A673 (cell line): ENCODE measurements at regions not wholly inside any gene's neighbourhood (a gene's known extent, or its start where the extent isn't known, plus 50 kb on each side); places are given as distances from the start of the nearest gene placed in this dataset.
"Not testable (repeated sequence)": the region's sequence is repeated elsewhere in the genome, so short reads cannot be mapped to it uniquely, and the experiment has no call there.

Experiments
- BruUV-seq: library from RNA; stranded (reverse); fragments of 400-500 nt; replicated peaks from 2 replicates; lab custom pipeline; 2021; lab: Mats Ljungman, UMichigan
- CTCF ChIA-PET: fragments of 300-600 bp; sonication (Branson Sonifier 250); formaldehyde crosslinking; loops from one replicate; lab custom pipeline; 2022; ENCODE audit warnings: antibody characterized with exemption; lab: Charles Lee
- POLR2A ChIA-PET: fragments of 300-600 bp; sonication (Branson Sonifier 250); formaldehyde crosslinking; loops from one replicate; lab custom pipeline; 2022; ENCODE audit warnings: antibody characterized with exemption; ENCODE audit not compliant: low non-redundant PET; lab: Charles Lee
- DNase-seq: peaks from one replicate; pipeline ENCODE4 v3.0.0-alpha.2; 2015; ENCODE audit warnings: low spot score
- H3K27ac ChIP-seq: fragments of 200-600 bp; sonication (generic); 2 replicates; pipeline ENCODE4 v1.5.1; 2016; ENCODE audit warnings: mixed run types, low read depth, mild to moderate bottlenecking, mixed read lengths, antibody characterized with exemption, low read length; ENCODE audit not compliant: poor library complexity, severe bottlenecking
- H3K27me3 ChIP-seq: fragments of 200-600 bp; sonication (generic); replicated peaks from 2 replicates; pipeline ENCODE4 v1.6.1; 2017; ENCODE audit warnings: mixed run types, low read depth, mild to moderate bottlenecking, mixed read lengths, antibody characterized with exemption, low read length; ENCODE audit not compliant: insufficient read depth, poor library complexity
- H3K36me3 ChIP-seq: fragments of 200-600 bp; sonication (generic); 2 replicates; pipeline ENCODE4 v1.6.1; 2016; ENCODE audit warnings: mixed run types, mild to moderate bottlenecking, mixed read lengths, antibody characterized with exemption, low read length; ENCODE audit not compliant: insufficient read depth, poor library complexity, severe bottlenecking
- H3K4me1 ChIP-seq: fragments of 200-600 bp; sonication (generic); 2 replicates; pipeline ENCODE4 v1.6.1; 2017; ENCODE audit warnings: mixed run types, mild to moderate bottlenecking, mixed read lengths, antibody characterized with exemption, low read length; ENCODE audit not compliant: insufficient read depth, poor library complexity, severe bottlenecking
- H3K4me3 ChIP-seq: fragments of 200-600 bp; sonication (generic); 2 replicates; pipeline ENCODE4 v1.5.1; 2016; ENCODE audit warnings: low read depth, mixed run types, mild to moderate bottlenecking, mixed read lengths, low read length; ENCODE audit not compliant: poor library complexity, severe bottlenecking
- H3K9me3 ChIP-seq: fragments of 200-600 bp; sonication (generic); 2 replicates; pipeline ENCODE4 v1.6.1; 2016; ENCODE audit warnings: mixed run types, low read depth, mild to moderate bottlenecking, mixed read lengths, antibody characterized with exemption, low read length; ENCODE audit not compliant: poor library complexity, severe bottlenecking
- intact Hi-C: fragments of 100-400 bp; cut with micrococcal nuclease; formaldehyde crosslinking; loops from one replicate; pipeline ENCODE4 v1.10.0; 2022; ENCODE audit not compliant: unreplicated experiment
- TF ChIP-seq, protein P1 (sequence below): fragments of 300-800, 200-600 bp; sonication (generic); conservative IDR thresholded peaks from 2 replicates; pipeline ENCODE4 v1.5.1; 2017; ENCODE audit warnings: low read depth, mild to moderate bottlenecking, antibody characterized with exemption, low read length, moderate library complexity, mixed read lengths

DNA sequence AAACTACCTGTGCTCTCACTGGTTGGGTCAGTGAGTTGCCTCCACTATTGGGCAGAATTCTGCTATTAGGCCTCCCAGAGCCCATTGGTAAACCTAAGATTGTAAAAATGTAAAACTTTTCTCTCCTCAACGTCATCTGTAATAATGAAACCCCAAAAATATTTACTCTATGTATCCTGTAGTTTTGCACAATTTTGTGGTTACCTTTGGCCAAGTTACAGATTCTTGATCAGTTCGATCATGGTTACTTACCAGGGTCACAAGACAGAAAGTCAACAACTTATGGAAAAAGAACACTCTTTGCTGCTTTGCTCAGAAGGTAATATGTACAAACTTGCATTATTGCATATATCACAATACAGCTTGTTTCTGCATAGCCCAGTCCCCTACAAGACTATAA is 83.7 kb upstream of the KIF2A start:
- H3K27ac ChIP-seq, CTCF ChIA-PET, H3K4me3 ChIP-seq, H3K27me3 ChIP-seq, POLR2A ChIA-PET, DNase-seq, H3K9me3 ChIP-seq, intact Hi-C loops, H3K36me3 ChIP-seq, H3K4me1 ChIP-seq, BruUV-seq: not testable (repeated sequence)

DNA sequence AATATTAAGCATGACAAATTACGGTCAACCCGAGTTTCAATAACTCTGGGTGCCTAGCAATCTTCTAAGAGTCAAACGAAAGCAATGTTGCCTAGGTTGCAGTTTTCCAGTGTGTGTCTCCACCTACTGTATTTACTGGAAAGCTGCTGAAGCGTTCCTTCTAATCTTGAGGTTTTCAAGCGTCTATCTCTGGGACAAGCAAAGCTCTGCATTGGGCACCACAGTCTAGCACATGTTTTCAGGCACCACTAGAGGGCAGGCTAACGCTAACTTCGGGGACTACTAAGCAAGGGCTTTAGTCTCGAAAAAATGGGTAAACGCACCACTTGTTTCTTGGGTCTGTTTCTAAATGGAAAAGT is 82.7 kb upstream of the KIF2A start:
- peak overlapping the region; percentile 17 for H3K4me3 ChIP-seq

DNA sequence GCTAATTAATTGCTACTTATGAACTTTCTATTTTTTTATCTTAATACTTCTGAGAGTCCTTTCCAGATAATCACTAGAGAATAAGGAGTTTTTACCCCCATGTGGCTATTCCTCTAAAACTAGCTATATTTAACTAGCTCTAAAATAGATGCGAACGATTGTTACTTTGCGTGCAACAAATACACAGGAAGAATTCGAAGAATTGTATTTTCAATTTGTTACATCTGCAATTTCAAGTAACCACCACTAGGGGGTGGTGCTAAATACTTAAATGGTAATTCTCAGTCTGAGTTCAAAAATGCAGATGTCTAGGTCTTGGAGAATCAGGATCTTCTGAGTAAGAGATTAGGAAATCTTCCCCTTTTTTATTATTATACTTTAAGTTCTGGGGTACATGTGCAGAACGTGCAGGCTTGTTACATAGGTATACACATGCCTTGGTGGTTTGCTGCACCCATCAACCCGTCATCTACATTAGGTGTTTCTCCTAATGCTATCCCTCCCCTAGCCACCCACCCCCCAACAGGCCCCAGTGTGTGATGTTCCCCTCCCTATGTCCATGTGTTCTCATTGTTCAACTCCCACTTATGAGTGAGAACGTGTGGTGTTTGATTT is 80.9 kb upstream of the KIF2A start:
- POLR2A ChIA-PET, H3K36me3 ChIP-seq, BruUV-seq, DNase-seq, H3K27me3 ChIP-seq, H3K4me3 ChIP-seq, H3K4me1 ChIP-seq, H3K9me3 ChIP-seq, H3K27ac ChIP-seq: not testable (repeated sequence)
- TF ChIP-seq, protein P1, sequence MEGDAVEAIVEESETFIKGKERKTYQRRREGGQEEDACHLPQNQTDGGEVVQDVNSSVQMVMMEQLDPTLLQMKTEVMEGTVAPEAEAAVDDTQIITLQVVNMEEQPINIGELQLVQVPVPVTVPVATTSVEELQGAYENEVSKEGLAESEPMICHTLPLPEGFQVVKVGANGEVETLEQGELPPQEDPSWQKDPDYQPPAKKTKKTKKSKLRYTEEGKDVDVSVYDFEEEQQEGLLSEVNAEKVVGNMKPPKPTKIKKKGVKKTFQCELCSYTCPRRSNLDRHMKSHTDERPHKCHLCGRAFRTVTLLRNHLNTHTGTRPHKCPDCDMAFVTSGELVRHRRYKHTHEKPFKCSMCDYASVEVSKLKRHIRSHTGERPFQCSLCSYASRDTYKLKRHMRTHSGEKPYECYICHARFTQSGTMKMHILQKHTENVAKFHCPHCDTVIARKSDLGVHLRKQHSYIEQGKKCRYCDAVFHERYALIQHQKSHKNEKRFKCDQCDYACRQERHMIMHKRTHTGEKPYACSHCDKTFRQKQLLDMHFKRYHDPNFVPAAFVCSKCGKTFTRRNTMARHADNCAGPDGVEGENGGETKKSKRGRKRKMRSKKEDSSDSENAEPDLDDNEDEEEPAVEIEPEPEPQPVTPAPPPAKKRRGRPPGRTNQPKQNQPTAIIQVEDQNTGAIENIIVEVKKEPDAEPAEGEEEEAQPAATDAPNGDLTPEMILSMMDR, result peak; percentile 38; the same call in 1 of the 2 replicates
- CTCF ChIA-PET, result interaction anchor here (0.6 to 0.7 kb wide), 2 partner anchors 16 to 166 kb away, joined by 3 to 5 read pairs; no protein-coding TSS in a partner anchor
- intact Hi-C loops, result loop anchor here (5.0 kb wide), 1 partner anchor 122 kb away; no protein-coding TSS in a partner anchor

More for the DNA sequence above, 82.7 kb upstream of the KIF2A start:
- H3K9me3 ChIP-seq, DNase-seq, H3K27me3 ChIP-seq, H3K27ac ChIP-seq, BruUV-seq, H3K4me1 ChIP-seq, H3K36me3 ChIP-seq, intact Hi-C loops, POLR2A ChIA-PET: not testable (repeated sequence)
- CTCF ChIA-PET, result interaction anchor here (0.7 to 0.9 kb wide), 2 partner anchors 20 to 295 kb away, joined by 4 to 5 read pairs; no protein-coding TSS in a partner anchor
- TF ChIP-seq, protein P1, result peak; percentile 49

DNA sequence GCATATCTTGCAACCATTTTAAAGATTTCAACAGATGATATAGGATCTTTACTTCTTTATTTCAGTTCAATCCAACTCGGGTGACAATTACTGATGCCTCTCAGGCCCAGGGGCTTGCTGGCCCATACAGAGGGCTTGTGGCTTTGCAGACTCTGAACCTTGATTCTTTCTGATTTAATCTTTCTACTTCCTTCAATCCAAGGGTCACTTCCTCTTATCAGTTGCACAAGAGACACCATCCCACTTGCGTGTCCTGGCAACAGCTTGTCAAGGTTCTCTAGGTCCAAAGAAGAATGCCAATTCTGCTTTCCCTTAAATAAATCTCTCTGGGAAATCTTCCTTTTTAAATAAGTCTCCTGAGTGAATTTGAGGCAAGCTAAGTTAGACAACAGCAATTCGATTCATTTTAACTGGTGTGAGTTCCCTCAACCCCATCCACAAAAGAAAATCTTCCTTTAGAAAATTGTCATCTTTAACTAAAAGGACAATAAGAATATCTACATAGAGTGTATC is 75.1 kb upstream of the KIF2A start:
- CTCF ChIA-PET, H3K9me3 ChIP-seq, intact Hi-C loops, H3K4me3 ChIP-seq, H3K36me3 ChIP-seq, H3K27me3 ChIP-seq, DNase-seq, H3K4me1 ChIP-seq, POLR2A ChIA-PET, H3K27ac ChIP-seq, BruUV-seq: not testable (repeated sequence)
